ENCODE measurements at regions not wholly inside any gene's neighbourhood (a gene's known extent, or its start where the extent isn't known, plus 50 kb on each side); places are given as distances from the start of the nearest gene placed in this dataset.

DNA sequence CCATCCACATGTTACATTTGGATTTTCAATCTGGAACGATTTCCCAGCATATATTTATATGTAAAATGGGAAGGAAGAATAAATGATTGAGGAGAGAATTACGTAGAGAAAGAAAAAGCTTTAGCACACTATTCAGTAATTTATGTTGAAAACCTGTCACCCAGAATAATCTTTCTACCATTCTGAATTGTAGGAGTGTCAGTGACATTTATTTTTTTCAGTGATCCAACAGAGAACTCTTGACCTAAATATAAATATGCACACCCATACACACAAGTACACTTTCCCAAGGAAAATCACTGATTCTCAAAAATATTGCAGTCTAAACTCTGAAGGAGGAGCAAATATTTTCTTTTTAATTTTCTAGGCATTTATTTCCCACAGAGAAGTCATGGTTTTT lies 140.2 kb upstream of the LRP1B start:
- TF ChIP-seq, protein P1, sequence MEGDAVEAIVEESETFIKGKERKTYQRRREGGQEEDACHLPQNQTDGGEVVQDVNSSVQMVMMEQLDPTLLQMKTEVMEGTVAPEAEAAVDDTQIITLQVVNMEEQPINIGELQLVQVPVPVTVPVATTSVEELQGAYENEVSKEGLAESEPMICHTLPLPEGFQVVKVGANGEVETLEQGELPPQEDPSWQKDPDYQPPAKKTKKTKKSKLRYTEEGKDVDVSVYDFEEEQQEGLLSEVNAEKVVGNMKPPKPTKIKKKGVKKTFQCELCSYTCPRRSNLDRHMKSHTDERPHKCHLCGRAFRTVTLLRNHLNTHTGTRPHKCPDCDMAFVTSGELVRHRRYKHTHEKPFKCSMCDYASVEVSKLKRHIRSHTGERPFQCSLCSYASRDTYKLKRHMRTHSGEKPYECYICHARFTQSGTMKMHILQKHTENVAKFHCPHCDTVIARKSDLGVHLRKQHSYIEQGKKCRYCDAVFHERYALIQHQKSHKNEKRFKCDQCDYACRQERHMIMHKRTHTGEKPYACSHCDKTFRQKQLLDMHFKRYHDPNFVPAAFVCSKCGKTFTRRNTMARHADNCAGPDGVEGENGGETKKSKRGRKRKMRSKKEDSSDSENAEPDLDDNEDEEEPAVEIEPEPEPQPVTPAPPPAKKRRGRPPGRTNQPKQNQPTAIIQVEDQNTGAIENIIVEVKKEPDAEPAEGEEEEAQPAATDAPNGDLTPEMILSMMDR (IDR thresholded peaks at IDR 0.05), result no peak
- TF ChIP-seq, protein P2, sequence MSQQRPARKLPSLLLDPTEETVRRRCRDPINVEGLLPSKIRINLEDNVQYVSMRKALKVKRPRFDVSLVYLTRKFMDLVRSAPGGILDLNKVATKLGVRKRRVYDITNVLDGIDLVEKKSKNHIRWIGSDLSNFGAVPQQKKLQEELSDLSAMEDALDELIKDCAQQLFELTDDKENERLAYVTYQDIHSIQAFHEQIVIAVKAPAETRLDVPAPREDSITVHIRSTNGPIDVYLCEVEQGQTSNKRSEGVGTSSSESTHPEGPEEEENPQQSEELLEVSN (IDR thresholded peaks at IDR 0.05; ENCODE audit: borderline replicate concordance, low read depth), result no peak
- TF ChIP-seq, protein P3, sequence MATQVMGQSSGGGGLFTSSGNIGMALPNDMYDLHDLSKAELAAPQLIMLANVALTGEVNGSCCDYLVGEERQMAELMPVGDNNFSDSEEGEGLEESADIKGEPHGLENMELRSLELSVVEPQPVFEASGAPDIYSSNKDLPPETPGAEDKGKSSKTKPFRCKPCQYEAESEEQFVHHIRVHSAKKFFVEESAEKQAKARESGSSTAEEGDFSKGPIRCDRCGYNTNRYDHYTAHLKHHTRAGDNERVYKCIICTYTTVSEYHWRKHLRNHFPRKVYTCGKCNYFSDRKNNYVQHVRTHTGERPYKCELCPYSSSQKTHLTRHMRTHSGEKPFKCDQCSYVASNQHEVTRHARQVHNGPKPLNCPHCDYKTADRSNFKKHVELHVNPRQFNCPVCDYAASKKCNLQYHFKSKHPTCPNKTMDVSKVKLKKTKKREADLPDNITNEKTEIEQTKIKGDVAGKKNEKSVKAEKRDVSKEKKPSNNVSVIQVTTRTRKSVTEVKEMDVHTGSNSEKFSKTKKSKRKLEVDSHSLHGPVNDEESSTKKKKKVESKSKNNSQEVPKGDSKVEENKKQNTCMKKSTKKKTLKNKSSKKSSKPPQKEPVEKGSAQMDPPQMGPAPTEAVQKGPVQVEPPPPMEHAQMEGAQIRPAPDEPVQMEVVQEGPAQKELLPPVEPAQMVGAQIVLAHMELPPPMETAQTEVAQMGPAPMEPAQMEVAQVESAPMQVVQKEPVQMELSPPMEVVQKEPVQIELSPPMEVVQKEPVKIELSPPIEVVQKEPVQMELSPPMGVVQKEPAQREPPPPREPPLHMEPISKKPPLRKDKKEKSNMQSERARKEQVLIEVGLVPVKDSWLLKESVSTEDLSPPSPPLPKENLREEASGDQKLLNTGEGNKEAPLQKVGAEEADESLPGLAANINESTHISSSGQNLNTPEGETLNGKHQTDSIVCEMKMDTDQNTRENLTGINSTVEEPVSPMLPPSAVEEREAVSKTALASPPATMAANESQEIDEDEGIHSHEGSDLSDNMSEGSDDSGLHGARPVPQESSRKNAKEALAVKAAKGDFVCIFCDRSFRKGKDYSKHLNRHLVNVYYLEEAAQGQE (IDR thresholded peaks at IDR 0.05), result no peak
- TF ChIP-seq POLR2A (IDR thresholded peaks at IDR 0.05; ENCODE audit: low read length), result no peak
- TF ChIP-seq EP300 (IDR thresholded peaks at IDR 0.05), result no peak
- no peak for TF ChIP-seq MAFK (IDR thresholded peaks at IDR 0.05; ENCODE audit: partially characterized antibody)
- TF ChIP-seq SMC3 (IDR thresholded peaks at IDR 0.05), result no peak
- TF ChIP-seq, protein P4, sequence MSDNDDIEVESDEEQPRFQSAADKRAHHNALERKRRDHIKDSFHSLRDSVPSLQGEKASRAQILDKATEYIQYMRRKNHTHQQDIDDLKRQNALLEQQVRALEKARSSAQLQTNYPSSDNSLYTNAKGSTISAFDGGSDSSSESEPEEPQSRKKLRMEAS (IDR thresholded peaks at IDR 0.05), result no peak
- TF ChIP-seq KDM1A (IDR thresholded peaks at IDR 0.05; ENCODE audit: low read depth), result no peak
- no peak for TF ChIP-seq EHF (CRISPR knock-in tag; IDR thresholded peaks at IDR 0.05)
- TF ChIP-seq ZNF302 (CRISPR knock-in tag; IDR thresholded peaks at IDR 0.05), result no peak
- no peak for TF ChIP-seq JUN (IDR thresholded peaks at IDR 0.05)
- TF ChIP-seq, protein P5, sequence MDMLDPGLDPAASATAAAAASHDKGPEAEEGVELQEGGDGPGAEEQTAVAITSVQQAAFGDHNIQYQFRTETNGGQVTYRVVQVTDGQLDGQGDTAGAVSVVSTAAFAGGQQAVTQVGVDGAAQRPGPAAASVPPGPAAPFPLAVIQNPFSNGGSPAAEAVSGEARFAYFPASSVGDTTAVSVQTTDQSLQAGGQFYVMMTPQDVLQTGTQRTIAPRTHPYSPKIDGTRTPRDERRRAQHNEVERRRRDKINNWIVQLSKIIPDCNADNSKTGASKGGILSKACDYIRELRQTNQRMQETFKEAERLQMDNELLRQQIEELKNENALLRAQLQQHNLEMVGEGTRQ (IDR thresholded peaks at IDR 0.05), result no peak

Measured in A549 (cell line).